HG03378 (cell line): ENCODE measurements at regions not wholly inside any gene's neighbourhood (a gene's known extent, or its start where the extent isn't known, plus 50 kb on each side); places are given as distances from the start of the nearest gene placed in this dataset.

Source experiments
- ATAC-seq: cut with Tn5 transposase; IDR thresholded peaks from one replicate; pipeline ENCODE4 v1.9.1; 2021; ENCODE audit warnings: mild to moderate bottlenecking, moderate library complexity; ENCODE audit not compliant: unreplicated experiment

- no peak for ATAC-seq
These were observed 332.0 kb downstream of the IRS2 start for GRCh38 chr13:109454167-109454917.

GRCh38 chr13:109451726-109452125 is 334.7 kb downstream of the IRS2 start:
- no peak for ATAC-seq

- ATAC-seq: no peak
These were observed 337.8 kb downstream of the IRS2 start for GRCh38 chr13:109448629-109449028.

- ATAC-seq: no peak
These were observed 338.7 kb downstream of the IRS2 start for GRCh38 chr13:109447667-109448066.

- no peak for ATAC-seq
These were observed 346.1 kb downstream of the IRS2 start for GRCh38 chr13:109440320-109440719.

- no peak for ATAC-seq
These were observed 346.6 kb downstream of the IRS2 start for GRCh38 chr13:109439813-109440212.

GRCh38 chr13:109436841-109437240 is 349.5 kb downstream of the IRS2 start:
- ATAC-seq: no peak

GRCh38 chr13:109436055-109436622 is 350.2 kb downstream of the IRS2 start:
- ATAC-seq: no peak

GRCh38 chr13:109431217-109431616 is 355.2 kb downstream of the IRS2 start:
- ATAC-seq: no peak

- no peak for ATAC-seq
These were observed 358.2 kb downstream of the IRS2 start for GRCh38 chr13:109428146-109428545.

GRCh38 chr13:109427695-109428094 is 358.7 kb downstream of the IRS2 start:
- ATAC-seq: no peak

GRCh38 chr13:109427148-109427547 is 359.2 kb downstream of the IRS2 start:
- no peak for ATAC-seq

GRCh38 chr13:109426690-109426990 is 359.7 kb downstream of the IRS2 start:
- no peak for ATAC-seq

GRCh38 chr13:109425821-109426689 is 360.3 kb downstream of the IRS2 start:
- no peak for ATAC-seq

GRCh38 chr13:109422161-109422560 is 364.2 kb downstream of the IRS2 start:
- ATAC-seq: no peak

GRCh38 chr13:109419896-109420295 is 366.5 kb downstream of the IRS2 start:
- no peak for ATAC-seq

GRCh38 chr13:109418111-109418510 is 368.3 kb downstream of the IRS2 start:
- no peak for ATAC-seq

- no peak for ATAC-seq
These were observed 370.4 kb downstream of the IRS2 start for GRCh38 chr13:109416001-109416400.

- no peak for ATAC-seq
These were observed 371.3 kb downstream of the IRS2 start for GRCh38 chr13:109415057-109415456.

GRCh38 chr13:109412283-109412901 is 374.0 kb downstream of the IRS2 start:
- ATAC-seq: no peak

- ATAC-seq: no peak
These were observed 375.5 kb downstream of the IRS2 start for GRCh38 chr13:109410868-109411267.
